Astrocyte of the spinal cord (primary cell): ENCODE measurements at regions not wholly inside any gene's neighbourhood (a gene's known extent, or its start where the extent isn't known, plus 50 kb on each side); places are given as distances from the start of the nearest gene placed in this dataset.
"Not testable (repeated sequence)": the region's sequence is repeated elsewhere in the genome, so short reads cannot be mapped to it uniquely, and the experiment has no call there.

Experiments
- DNase-seq: peaks from one replicate; pipeline ENCODE4 v3.0.0; 2011; ENCODE audit warnings: low read depth, low spot score
- H3K4me3 ChIP-seq: 2 replicates; pipeline ENCODE4 v1.5.1; 2011; ENCODE audit warnings: low read depth, mild to moderate bottlenecking, low read length, moderate library complexity
- in situ Hi-C: cut with HindIII; loops from 2 replicates; pipeline ENCODE4 v1.10.0; 2017; ENCODE audit warnings: low sequenced_read_pairs
- TF ChIP-seq, protein P1 (sequence below): IDR thresholded peaks from 2 replicates; pipeline ENCODE4 v1.5.1; 2012; ENCODE audit warnings: low read depth, mild to moderate bottlenecking, low read length, inconsistent platforms

GRCh38 chr10:120019568-120019967, 127.0 kb downstream of the SEC23IP start:
- H3K4me3 ChIP-seq = no peak overlapping the region
- TF ChIP-seq, protein P1, sequence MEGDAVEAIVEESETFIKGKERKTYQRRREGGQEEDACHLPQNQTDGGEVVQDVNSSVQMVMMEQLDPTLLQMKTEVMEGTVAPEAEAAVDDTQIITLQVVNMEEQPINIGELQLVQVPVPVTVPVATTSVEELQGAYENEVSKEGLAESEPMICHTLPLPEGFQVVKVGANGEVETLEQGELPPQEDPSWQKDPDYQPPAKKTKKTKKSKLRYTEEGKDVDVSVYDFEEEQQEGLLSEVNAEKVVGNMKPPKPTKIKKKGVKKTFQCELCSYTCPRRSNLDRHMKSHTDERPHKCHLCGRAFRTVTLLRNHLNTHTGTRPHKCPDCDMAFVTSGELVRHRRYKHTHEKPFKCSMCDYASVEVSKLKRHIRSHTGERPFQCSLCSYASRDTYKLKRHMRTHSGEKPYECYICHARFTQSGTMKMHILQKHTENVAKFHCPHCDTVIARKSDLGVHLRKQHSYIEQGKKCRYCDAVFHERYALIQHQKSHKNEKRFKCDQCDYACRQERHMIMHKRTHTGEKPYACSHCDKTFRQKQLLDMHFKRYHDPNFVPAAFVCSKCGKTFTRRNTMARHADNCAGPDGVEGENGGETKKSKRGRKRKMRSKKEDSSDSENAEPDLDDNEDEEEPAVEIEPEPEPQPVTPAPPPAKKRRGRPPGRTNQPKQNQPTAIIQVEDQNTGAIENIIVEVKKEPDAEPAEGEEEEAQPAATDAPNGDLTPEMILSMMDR = no peak
- in situ Hi-C loops = no loop called here
- no peak for DNase-seq

GRCh38 chr10:120022357-120022756, 129.8 kb downstream of the SEC23IP start:
- TF ChIP-seq, protein P1 = no peak
- no peak for DNase-seq
- in situ Hi-C loops = no loop called here
- no peak overlapping the region for H3K4me3 ChIP-seq

- no peak for DNase-seq
- TF ChIP-seq, protein P1 = no peak
- H3K4me3 ChIP-seq = no peak overlapping the region
- in situ Hi-C loops = no loop called here
Observed at GRCh38 chr10:120034236-120034635, 141.7 kb downstream of the SEC23IP start.

- TF ChIP-seq, protein P1 = no peak
- in situ Hi-C loops = no loop called here
- no peak overlapping the region for H3K4me3 ChIP-seq
- no peak for DNase-seq
Observed at GRCh38 chr10:120039046-120039445, 146.5 kb downstream of the SEC23IP start.

GRCh38 chr10:120039826-120040225, 147.3 kb downstream of the SEC23IP start:
- in situ Hi-C loops = no loop called here
- TF ChIP-seq, protein P1 = no peak
- DNase-seq = no peak
- no peak overlapping the region for H3K4me3 ChIP-seq

DNA sequence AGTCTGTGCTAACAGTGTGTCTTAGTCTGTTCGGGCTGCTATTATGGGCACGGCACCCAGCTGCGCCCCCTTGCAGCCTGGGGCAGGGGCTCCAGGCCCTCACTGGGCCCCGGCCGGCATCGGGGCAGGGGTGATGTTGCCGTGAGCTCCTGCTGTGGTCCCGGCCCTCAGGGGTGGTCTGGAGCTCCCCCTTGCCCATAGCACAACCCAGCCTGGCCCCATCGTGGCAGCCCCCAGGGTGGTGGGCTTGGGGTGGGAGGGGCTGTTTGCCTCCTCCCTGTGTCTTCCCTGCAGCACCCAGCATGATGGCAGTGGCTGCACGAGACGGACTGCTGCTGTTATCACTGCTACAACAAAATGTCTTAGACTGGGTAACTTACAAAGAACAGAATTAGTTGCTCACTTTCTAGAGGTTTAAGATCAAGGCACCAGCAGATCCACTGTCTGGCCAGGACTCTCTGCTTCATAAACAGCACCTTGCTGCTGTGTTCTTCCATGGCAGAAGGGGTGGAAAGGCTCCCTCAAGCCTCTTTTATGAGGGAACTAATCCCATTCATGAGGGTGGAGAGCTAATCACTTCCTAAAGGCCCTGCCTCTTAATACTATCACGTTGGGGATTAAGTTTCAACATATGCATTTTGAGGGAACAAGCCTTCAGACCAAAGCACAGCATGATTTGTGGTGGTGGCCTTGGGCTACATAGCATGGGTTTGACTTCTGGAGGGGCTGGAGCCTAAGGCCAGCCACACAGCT, 149.5 kb downstream of the SEC23IP start:
- no peak for DNase-seq
- in situ Hi-C loops = no loop called here
- no peak overlapping the region for H3K4me3 ChIP-seq
- TF ChIP-seq, protein P1 = no peak

DNA sequence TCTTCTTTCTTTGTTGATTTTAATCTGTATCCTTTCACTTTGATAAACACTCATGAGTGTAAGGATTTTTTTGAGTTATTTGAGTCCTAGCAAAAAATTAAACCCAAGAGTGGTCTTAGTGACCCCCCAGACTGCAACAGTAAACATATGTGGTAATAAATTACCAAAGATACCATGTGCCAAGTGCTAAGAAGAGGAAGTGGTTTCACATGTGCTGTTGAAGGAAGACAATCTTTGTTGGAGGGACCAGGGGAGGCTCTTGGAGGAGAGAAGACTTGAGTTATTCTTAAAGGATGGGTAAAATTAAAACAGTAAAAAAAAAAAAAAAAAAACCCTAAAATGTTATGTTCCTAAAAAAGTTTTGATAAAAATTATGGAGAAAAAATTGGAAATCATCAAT, 150.2 kb downstream of the SEC23IP start:
- in situ Hi-C loops = no loop called here
- no peak for DNase-seq
- TF ChIP-seq, protein P1 = no peak
- no peak overlapping the region for H3K4me3 ChIP-seq

DNA sequence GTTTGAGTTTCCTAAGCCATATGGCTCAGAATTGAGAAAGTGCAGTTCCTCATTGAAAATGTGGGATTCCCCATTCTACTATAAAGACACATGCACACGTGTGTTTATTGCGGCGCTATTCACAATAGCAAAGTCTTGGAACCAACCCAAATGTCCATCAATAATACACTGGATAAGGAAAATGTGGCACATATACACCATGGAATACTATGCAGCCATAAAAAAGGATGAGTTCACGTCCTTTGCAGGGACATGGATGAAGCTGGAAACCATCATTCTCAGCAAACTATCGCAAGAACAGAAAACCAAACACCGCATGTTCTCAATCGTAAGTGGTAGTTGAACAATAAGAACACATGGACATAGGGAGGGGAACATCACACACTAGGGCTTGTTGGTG, 154.8 kb downstream of the SEC23IP start:
- H3K4me3 ChIP-seq, in situ Hi-C loops, DNase-seq: not testable (repeated sequence)
